Activated T-helper 9 cell treated with anti-CD3 and anti-CD28 coated beads, Interleukin-2, amount 50 U/mL, for 16 hours (primary cell): ENCODE measurements at regions not wholly inside any gene's neighbourhood (a gene's known extent, or its start where the extent isn't known, plus 50 kb on each side); places are given as distances from the start of the nearest gene placed in this dataset.
"Not testable (repeated sequence)": the region's sequence is repeated elsewhere in the genome, so short reads cannot be mapped to it uniquely, and the experiment has no call there.

Source experiments
- DNase-seq: peaks from one replicate; pipeline ENCODE4 v3.0.0-alpha.2; 2020; ENCODE audit warnings: low read depth

DNA sequence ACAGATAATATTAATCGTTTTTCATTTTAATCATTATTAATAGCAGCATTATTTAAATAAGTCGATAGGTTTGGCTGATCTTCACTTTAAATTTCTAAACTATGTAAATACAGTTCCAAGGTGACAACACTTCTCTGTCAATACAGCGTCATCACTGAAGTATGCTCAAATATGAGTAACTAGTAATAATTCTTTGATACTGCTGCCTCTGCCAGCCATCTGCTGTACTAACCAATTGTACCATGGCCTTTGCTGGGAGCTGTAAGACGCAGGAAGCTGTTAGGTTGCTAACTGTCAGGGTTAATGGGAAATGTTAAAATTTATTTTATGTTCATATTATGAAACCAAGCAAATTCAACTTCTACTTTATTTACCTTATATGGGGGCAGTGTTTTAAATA is 1650.5 kb upstream of the LRRTM3 start:
- DNase-seq, result no peak

DNA sequence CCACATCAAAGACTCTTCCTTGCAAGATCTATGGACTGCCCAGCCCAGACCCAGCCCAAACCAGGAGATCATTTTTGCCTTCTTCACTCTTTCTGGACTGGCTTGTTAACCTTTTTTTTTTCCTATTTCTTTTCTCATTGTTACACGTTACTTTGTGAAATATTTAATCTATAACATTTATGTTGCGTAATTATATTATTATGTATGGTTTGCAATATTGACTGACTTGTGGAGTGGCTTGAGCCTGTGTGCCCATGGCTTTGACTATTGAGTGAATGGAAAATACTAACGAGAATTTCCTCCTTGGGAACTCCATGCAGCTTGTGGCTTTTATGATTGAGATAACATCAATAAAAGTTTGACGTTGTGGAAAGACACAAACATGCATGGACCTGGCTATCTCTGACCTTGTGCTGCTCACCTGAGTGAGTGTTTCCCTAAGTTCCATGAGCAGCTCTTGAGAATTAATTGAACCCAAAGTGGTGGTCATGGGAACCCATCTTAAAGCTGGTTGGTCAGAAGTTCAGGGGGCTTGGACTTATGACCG is 1641.3 kb upstream of the LRRTM3 start:
- DNase-seq, result no peak

DNA sequence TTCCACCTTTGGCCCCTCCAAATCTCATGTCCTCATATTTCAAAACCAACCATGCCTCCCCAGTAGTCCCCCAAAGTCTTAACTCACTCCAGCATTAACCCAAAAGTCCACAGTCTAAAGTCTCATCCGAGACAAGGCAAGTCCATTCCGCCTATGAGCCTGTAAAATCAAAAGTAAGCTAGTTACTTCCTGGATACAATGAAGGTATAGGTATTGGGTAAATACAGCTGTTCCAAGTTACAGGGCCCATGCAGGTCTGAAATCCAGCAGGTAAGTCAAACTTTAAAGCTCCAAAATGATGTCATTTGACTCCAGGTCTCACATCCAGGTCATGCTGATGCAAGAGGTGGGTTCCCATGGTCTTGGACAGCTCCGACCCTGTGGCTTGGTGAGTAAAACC is 1640.1 kb upstream of the LRRTM3 start:
- not testable (repeated sequence) for DNase-seq

DNA sequence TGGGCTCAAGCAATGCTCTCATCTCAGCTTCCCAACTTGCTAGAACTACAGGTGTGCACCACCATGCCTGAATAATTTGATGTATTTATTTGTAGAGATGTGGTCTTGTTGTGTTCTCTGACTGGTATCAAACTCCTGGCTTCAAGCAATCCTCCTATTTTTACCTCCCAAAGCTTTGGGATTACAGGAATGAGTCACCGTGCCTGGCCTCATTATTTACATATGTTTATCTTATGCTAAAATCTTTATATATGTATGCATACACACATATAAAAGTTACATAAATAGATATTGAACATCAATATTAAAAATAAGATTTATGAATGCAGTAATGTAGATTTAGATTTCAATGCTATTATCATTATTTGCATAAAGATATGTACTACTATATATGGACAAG is 1634.5 kb upstream of the LRRTM3 start:
- DNase-seq, result no peak

- no peak for DNase-seq
Observed at GRCh38 chr10:65292551-65292950, 1633.3 kb upstream of the LRRTM3 start.

- no peak for DNase-seq
Observed at GRCh38 chr10:65294329-65294728, 1631.5 kb upstream of the LRRTM3 start.

- no peak for DNase-seq
Observed at GRCh38 chr10:65301181-65301580, 1624.7 kb upstream of the LRRTM3 start.

DNA sequence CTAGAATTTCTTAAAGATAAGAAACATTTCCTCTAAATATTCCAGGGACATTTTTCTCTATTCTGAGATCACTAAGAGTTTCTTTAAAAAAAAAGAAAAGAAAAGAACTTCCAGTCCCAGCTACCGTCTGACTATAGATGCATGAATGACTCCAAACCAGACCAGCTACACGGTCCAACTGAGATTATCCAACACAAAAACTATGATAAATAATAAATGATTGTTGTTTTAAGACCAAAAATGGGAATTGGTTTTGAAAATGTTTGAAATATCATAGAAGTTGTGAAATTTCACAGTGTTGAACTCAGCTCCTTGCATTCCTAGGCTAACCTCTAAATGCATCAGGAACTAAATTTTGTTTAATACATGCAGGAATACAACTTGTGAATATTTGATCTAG is 1619.6 kb upstream of the LRRTM3 start:
- no peak for DNase-seq

- DNase-seq, result no peak
Observed at GRCh38 chr10:65312876-65313275, 1613.0 kb upstream of the LRRTM3 start.

DNA sequence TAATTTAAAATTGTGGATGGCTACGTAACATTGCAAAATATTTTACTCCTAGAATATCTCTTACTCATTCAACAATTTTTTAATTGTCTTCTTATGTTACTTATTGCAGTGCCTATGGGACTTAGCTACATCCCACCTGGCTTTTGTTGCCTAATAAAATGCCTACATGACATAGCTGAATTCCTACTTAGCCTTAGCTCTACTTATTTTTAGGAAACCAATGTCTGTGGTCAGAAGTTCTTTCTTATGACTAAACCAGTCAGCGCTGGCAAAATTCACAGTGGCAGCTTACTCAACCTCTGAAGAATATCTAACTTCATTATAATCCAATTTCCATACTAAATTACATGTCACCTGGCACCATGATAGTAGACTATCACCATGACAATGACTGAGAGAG is 1612.4 kb upstream of the LRRTM3 start:
- no peak for DNase-seq

DNA sequence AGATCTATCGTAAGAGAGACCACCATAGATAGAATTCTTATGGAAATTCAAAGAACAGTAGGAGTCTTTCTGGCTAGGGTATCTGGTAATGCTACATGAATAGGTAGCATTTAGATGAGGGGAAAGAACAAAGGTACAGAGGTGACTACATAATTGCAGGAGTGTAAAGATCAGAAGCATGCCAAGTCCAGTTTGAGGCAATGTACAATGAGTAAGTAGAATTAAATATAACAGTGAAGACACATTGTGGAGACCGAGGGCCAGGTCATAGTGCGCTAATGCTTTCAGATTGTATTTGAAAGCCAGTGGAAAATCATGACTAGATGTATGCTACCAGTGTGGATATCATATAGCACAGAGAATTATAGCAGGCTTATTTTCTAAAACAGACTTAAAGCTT is 1611.6 kb upstream of the LRRTM3 start:
- DNase-seq, result no peak

DNA sequence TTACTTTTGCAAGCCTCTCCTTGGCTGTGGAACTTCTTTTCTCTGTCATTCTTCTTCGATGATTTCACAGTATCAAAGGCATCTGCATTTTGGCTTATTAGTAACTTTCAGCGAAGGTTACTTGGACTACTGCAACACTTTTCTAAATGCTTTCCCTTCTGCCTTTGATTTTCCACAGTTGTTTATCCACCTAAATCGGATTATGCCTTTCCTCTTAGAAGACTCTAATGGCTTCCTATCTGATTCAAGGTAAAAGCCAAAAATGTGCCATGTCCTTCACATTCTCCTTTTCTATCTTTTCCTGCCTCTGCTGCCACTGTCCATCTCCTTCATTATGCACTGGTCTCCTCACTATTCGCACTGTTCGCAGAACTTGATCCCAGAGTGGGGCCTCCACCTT is 1606.3 kb upstream of the LRRTM3 start:
- no peak for DNase-seq

DNA sequence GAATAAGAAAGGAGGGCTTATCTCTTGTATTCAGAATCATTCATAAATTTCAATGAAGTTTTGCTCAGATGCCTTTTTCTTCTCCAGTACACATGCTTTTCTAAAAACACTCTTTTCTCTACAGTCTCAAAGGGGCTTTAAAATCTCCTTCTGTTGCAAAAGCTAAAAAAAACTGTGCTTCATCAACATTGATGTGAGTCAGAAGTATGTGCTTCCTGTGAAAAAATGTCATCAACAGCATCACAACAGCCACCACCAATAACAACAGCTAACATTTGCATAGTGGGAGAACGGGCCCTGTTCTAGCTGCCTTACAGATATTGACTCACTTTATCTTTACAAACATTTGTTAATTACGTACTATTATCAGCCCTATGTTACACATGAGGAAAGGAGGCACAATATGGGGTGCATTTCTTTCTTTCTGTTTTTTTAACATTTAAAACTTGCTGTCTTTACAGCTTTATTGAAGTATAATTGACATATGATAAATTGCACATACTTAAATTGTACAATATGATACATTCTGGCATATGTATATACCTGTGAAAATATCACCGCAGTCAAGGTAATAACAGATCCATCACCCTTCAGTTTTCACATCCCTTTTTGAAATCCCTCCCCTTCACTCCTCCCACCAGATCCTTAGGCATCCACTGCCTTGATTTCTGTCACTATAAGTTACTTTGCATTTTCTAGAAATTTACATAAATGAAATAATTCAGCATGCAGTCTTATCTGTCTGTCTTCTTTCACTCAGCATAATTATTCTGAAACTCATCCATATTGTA is 1605.4 kb upstream of the LRRTM3 start:
- no peak for DNase-seq

DNA sequence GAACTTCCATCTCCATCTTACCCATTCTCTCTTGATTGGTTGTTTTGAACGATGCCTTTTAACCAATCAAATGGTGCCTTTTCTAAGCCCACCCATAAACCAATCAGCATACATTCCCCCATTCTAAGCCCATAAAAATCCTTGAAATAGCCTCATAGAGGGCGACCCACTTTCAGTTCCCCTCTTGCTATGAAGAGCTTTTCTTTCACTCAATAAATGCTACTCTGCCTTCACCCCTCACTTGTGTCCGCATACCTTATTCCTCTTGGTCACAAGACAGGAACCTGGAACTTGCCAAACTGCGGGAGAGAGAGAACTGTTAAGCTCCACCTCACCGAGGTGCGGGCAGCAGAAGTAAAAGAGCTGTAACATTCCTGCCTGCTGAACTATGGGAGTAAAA is 1602.0 kb upstream of the LRRTM3 start:
- DNase-seq, result no peak

- no peak for DNase-seq
Observed at GRCh38 chr10:65325913-65326312, 1599.9 kb upstream of the LRRTM3 start.

- DNase-seq, result no peak
Observed at GRCh38 chr10:65328486-65328885, 1597.3 kb upstream of the LRRTM3 start.

- DNase-seq, result no peak
Observed at GRCh38 chr10:65335311-65335710, 1590.5 kb upstream of the LRRTM3 start.

DNA sequence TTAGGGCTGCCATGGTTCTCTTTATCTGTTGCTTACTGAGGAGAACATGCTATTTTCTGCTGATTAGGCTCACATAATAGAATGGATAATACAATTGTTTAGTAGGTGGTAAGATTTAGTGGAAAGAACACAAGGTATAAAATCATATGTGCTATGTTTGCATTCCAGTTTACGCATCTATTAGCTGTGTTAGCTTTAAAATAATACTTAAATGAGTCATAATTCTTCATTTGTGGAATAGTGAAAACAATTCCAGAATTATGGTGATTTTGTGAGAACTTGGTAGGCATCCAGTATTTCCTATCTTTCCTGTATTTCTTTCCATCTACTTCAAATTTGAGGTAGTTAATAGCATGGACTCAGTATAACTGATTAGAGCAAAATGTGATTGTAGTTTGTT is 1585.5 kb upstream of the LRRTM3 start:
- DNase-seq, result no peak

DNA sequence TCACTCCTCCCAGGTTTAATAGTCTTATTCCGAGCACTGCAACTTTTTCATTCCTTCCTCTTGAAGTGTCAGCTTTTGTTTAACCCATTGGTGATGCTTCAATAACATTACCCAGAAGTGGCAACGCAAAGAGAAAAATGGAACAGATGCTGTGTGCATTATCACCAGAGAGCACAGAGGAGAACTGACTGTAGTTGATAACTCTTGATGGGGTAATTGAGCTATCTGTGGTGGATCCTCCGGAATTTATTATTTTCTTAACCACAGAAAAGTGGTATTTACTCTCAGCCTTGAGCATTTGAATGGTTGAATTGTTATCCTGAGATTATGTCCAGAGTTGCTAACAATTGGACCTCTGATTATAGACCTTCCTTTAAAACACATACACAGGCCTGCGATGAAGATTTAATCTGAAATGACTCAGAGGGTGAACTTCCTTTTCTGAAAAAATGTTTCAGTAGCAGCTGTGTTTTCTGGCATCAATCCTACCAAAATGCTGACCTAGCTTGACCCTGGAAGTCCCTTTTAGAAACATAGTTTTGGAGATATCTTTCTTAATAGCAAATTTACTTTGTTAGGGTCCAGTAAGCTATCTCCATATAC is 1584.4 kb upstream of the LRRTM3 start:
- no peak for DNase-seq

- no peak for DNase-seq
Observed at GRCh38 chr10:65342245-65342644, 1583.6 kb upstream of the LRRTM3 start.

GRCh38 chr10:65346466-65346865 is 1579.4 kb upstream of the LRRTM3 start:
- DNase-seq, result no peak

- DNase-seq, result no peak
Observed at GRCh38 chr10:65348637-65349036, 1577.2 kb upstream of the LRRTM3 start.

DNA sequence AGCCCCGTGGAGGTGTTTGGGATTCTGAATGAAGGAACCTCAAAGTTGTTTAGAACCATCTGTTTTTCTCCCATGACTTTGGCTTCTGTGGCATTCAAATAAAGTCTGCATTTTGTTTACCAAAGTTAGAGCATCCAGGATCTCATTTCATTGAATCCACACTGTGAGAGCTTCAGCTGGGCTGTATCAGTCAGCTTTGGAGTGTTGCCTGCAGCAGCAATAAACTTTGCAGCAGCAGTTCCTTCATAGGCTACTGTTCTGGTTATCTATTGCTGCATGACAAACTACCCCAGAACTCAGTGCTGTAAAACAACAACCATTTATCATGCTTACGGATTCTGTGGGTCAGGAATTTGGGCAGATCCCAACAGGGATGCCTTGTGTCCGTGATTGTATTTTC is 1575.2 kb upstream of the LRRTM3 start:
- DNase-seq, result no peak
